HepG2 (cell line): ENCODE measurements at regions not wholly inside any gene's neighbourhood (a gene's known extent, or its start where the extent isn't known, plus 50 kb on each side); places are given as distances from the start of the nearest gene placed in this dataset.

Experiments used
- ATAC-seq: fragments of 200-7000 bp; cut with Tn5 transposase; 3 replicates; pipeline ENCODE4 v1.9.1; 2020; ENCODE audit warnings: mild to moderate bottlenecking, moderate library complexity
- BruUV-seq: library from RNA; stranded (reverse); fragments of 400-500 nt; replicated peaks from 2 replicates; lab custom pipeline; 2021; lab: Mats Ljungman, UMichigan
- CTCF ChIA-PET: fragments of 300-600 bp; formaldehyde crosslinking; extraction: SDS; loops from one replicate; lab custom pipeline; 2021; ENCODE audit warnings: low total read pairs, inconsistent platforms, low intra/inter-chr PET ratio; lab: Yijun Ruan, JAX
- POLR2A ChIA-PET: fragments of 350-600 bp; sonication (Branson Sonifier 250); formaldehyde crosslinking; loops from one replicate; lab custom pipeline; 2020; ENCODE audit warnings: antibody characterized with exemption, inconsistent platforms; lab: Yijun Ruan, JAX
- DNase-seq: peaks from one replicate; pipeline ENCODE4 v3.0.0-alpha.2; 2015; ENCODE audit warnings: low spot score
- FAIRE-seq: peaks from 3 replicates; lab custom pipeline; 2011; peaks lifted over from hg19 to GRCh38; lab: Jason Lieb, UNC
- H2AFZ ChIP-seq: one replicate; pipeline ENCODE4 v1.6.1; 2011; ENCODE audit warnings: low read length, inconsistent platforms
- H3K27ac ChIP-seq: fragments of 300-600 bp; 3 replicates; pipeline ENCODE4 v1.8.0; 2011; ENCODE audit warnings: mixed run types, mild to moderate bottlenecking, mixed read lengths, low read length, inconsistent platforms; ENCODE audit not compliant: insufficient read depth; ENCODE audit errors: extremely low read length
- H3K27me3 ChIP-seq, 2 experiments: fragments of 200-600 bp in 1 of 2; 2 replicates in 1 of 2; 3 replicates in 1 of 2; pipeline versions ENCODE4 v1.6.0 to v1.8.0; 2011; ENCODE audit warnings: low read length in 2 of 2, mild to moderate bottlenecking in 2 of 2, moderate library complexity in 2 of 2, inconsistent platforms in 1 of 2; ENCODE audit not compliant: insufficient read depth in 2 of 2, control insufficient read depth in 1 of 2
- H3K36me3 ChIP-seq, 2 experiments: fragments of 200-600 bp in 1 of 2; replicated peaks in 1 of 2; 2 replicates in 1 of 2; 3 replicates in 1 of 2; pipeline versions ENCODE4 v1.5.1 to v1.8.0; 2011; ENCODE audit warnings: low read length in 2 of 2, inconsistent platforms in 1 of 2; ENCODE audit not compliant: insufficient read depth in 2 of 2, control insufficient read depth in 1 of 2
- H3K4me1 ChIP-seq: 2 replicates; pipeline ENCODE4 v1.5.1; 2012; ENCODE audit warnings: low read length, inconsistent platforms; ENCODE audit not compliant: insufficient read depth
- H3K4me2 ChIP-seq: 2 replicates; pipeline ENCODE4 v1.6.0; 2011; ENCODE audit warnings: low read depth, low read length, inconsistent platforms
- H3K4me3 ChIP-seq, 3 experiments: fragments of 200-600 bp in 1 of 3; sonication (generic), shearing (Covaris generic) in 1 of 3; replicated peaks in 1 of 3; 2 replicates each; pipeline ENCODE4 v1.5.1; 2011 to 2016; ENCODE audit warnings: low read length in 3 of 3, inconsistent platforms in 2 of 3, low read depth in 2 of 3, mild to moderate bottlenecking in 2 of 3, control low read depth in 1 of 3, mixed read lengths in 1 of 3; ENCODE audit not compliant: insufficient read depth in 1 of 3
- H3K79me2 ChIP-seq: one replicate; pipeline ENCODE4 v1.6.1; 2011; ENCODE audit warnings: low read length, inconsistent platforms; ENCODE audit not compliant: insufficient read depth
- H3K9ac ChIP-seq: 2 replicates; pipeline ENCODE4 v1.6.0; 2011; ENCODE audit warnings: mild to moderate bottlenecking, low read depth, low read length, inconsistent platforms; ENCODE audit not compliant: insufficient read depth
- H3K9me3 ChIP-seq: 2 replicates; pipeline ENCODE4 v1.5.1; 2012; ENCODE audit warnings: mild to moderate bottlenecking, low read length
- H4K20me1 ChIP-seq: 2 replicates; pipeline ENCODE4 v1.6.0; 2011; ENCODE audit warnings: inconsistent platforms, mild to moderate bottlenecking, low read length, moderate library complexity; ENCODE audit not compliant: insufficient read depth
- CSRNP2 ChIP-seq: sonication (generic); formaldehyde crosslinking; conservative IDR thresholded peaks from 2 replicates; pipeline ENCODE4 v1.8.0; 2022; ENCODE audit warnings: low read depth, missing genetic modification reagents
- FOXC1 ChIP-seq: sonication (generic); formaldehyde crosslinking; IDR thresholded peaks from 2 replicates; pipeline ENCODE4 v1.8.0; 2022; ENCODE audit warnings: mild to moderate bottlenecking, missing genetic modification reagents, borderline replicate concordance
- KMT2A ChIP-seq: sonication (generic); formaldehyde crosslinking; IDR thresholded peaks from 2 replicates; pipeline ENCODE4 v1.4.0; 2020; ENCODE audit warnings: missing genetic modification reagents
- NR2F6 ChIP-seq, 2 experiments: IDR thresholded peaks; 2 replicates each; pipeline ENCODE4 v1.6.1; 2016; ENCODE audit warnings: antibody characterized with exemption in 1 of 2, mild to moderate bottlenecking in 1 of 2
- POLR2AphosphoS2 ChIP-seq: IDR thresholded peaks from 2 replicates; pipeline ENCODE4 v1.6.1; 2011; ENCODE audit warnings: low read depth, low read length, improper control_type of control experiment
- SOX13 ChIP-seq, 3 experiments: fragments of 450-650 bp in 1 of 3; sonication (generic) in 1 of 3; formaldehyde crosslinking in 1 of 3; IDR thresholded peaks in 2 of 3; conservative IDR thresholded peaks in 1 of 3; 2 replicates each; pipeline versions ENCODE4 v1.5.0 to v1.6.1; 2016 to 2020; ENCODE audit warnings: antibody characterized with exemption in 1 of 3, mild to moderate bottlenecking in 1 of 3, missing compliant biosample characterization in 1 of 3, missing genetic modification reagents in 1 of 3, moderate library complexity in 1 of 3
- SOX6 ChIP-seq, 2 experiments: fragments of 450-650 bp in 1 of 2; sonication (generic) in 1 of 2; formaldehyde crosslinking in 1 of 2; IDR thresholded peaks; 2 replicates each; pipeline versions ENCODE4 v1.4.0 to v1.6.1; 2017 to 2020; ENCODE audit warnings: antibody characterized with exemption in 1 of 2, mild to moderate bottlenecking in 1 of 2, missing genetic modification reagents in 1 of 2
- THAP11 ChIP-seq: IDR thresholded peaks from 2 replicates; pipeline ENCODE4 v1.6.1; 2016; ENCODE audit warnings: missing biosample characterization, missing genetic modification reagents
- TP53 ChIP-seq: sonication (generic); formaldehyde crosslinking; conservative IDR thresholded peaks from 2 replicates; pipeline ENCODE4 v1.4.0; 2020; ENCODE audit warnings: missing genetic modification reagents
- ZNF263 ChIP-seq: sonication (generic); formaldehyde crosslinking; IDR thresholded peaks from 2 replicates; pipeline ENCODE4 v1.4.0; 2020; ENCODE audit warnings: missing genetic modification reagents
- ZNF451 ChIP-seq: sonication (generic); formaldehyde crosslinking; IDR thresholded peaks from 2 replicates; pipeline ENCODE4 v1.5.0; 2020; ENCODE audit warnings: mild to moderate bottlenecking, missing genetic modification reagents
- ZNF577 ChIP-seq: sonication (generic); formaldehyde crosslinking; IDR thresholded peaks from 2 replicates; pipeline ENCODE4 v1.4.0; 2020; ENCODE audit warnings: mild to moderate bottlenecking, low read depth, missing genetic modification reagents, borderline replicate concordance
- ZNF614 ChIP-seq: IDR thresholded peaks from 2 replicates; pipeline ENCODE4 v1.6.1; 2018; ENCODE audit warnings: missing biosample characterization, missing genetic modification reagents, inconsistent platforms, borderline replicate concordance
- ZNF788 ChIP-seq: sonication (generic); formaldehyde crosslinking; IDR thresholded peaks from 2 replicates; pipeline ENCODE4 v1.5.0; 2020; ENCODE audit warnings: mild to moderate bottlenecking, missing genetic modification reagents, borderline replicate concordance
- ZSCAN22 ChIP-seq: sonication (generic); formaldehyde crosslinking; IDR thresholded peaks from 2 replicates; pipeline ENCODE4 v1.4.0; 2020; ENCODE audit warnings: mild to moderate bottlenecking, missing genetic modification reagents
- WGBS: methylation state at CpG from one replicate; pipeline ENCODE4 v1.1.6; 2017; ENCODE audit warnings: low lambda C conversion rate; 5-methylcytosine and 5-hydroxymethylcytosine counted together
- in situ Hi-C: cut with HindIII; loops from 2 replicates; pipeline ENCODE4 v1.10.0; 2017; ENCODE audit warnings: low pct_unique_long_range_greater_than_20kb; ENCODE audit not compliant: extremely low pct_ligation_motif_present
- intact Hi-C: fragments of 100-400 bp; cut with micrococcal nuclease; formaldehyde crosslinking; loops from one replicate; pipeline ENCODE4 v1.10.0; 2022; ENCODE audit not compliant: unreplicated experiment

- intact Hi-C loops (no loop called here), in situ Hi-C loops (no loop called here)
- ATAC-seq (no peak), FAIRE-seq (no peak), DNase-seq (no peak)
- H3K4me3 ChIP-seq, result no peak overlapping the region
- no peak overlapping the region for H2AFZ ChIP-seq
- no peak overlapping the region for H3K27ac ChIP-seq
- POLR2A ChIA-PET, result no interaction called here
- H3K79me2 ChIP-seq, result no peaks in the 10 kb centered on the region
- TF ChIP-seq ZNF614 (CRISPR knock-in tag) (no peak), TP53 (CRISPR knock-in tag) (no peak), SOX6 (IDR thresholded peaks at IDR 0.05) (no peak), SOX6 (CRISPR knock-in tag; IDR thresholded peaks at IDR 0.05) (no peak), THAP11 (no peak)
- 10% methylated on average over 2 of the region's 3 CpGs for WGBS
- H3K4me1 ChIP-seq, result no peaks in the 10 kb centered on the region
- CTCF ChIA-PET, result no interaction called here
- H3K27me3 ChIP-seq, result peaks cover under 1% of the 10 kb centered on the region in 2 experiments; a peak in 3 of 5 replicates
- no peak overlapping the region for H3K4me2 ChIP-seq
- no peaks in the 10 kb centered on the region for H3K36me3 ChIP-seq
- BruUV-seq, result no TSS peak
- H3K9ac ChIP-seq, result no peak overlapping the region
- H4K20me1 ChIP-seq, result no peaks in the 10 kb centered on the region
- peaks cover 23% of the 10 kb centered on the region for H3K9me3 ChIP-seq
These were observed 270.0 kb downstream of the ZWINT start for GRCh38 chr10:56090914-56091540.

GRCh38 chr10:56085406-56086122 is 275.5 kb downstream of the ZWINT start:
- H3K79me2 ChIP-seq, result no peaks in the 10 kb centered on the region
- no peak for TF ChIP-seq FOXC1 (CRISPR knock-in tag)
- no peak for TF ChIP-seq ZNF263 (CRISPR knock-in tag)
- no peak for TF ChIP-seq KMT2A (CRISPR knock-in tag)
- TF ChIP-seq SOX13 (IDR thresholded peaks at IDR 0.05), result no peak
- no peak for TF ChIP-seq SOX13 (CRISPR knock-in tag; conservative IDR thresholded peaks at IDR 0.05 in 1 of 2, IDR thresholded peaks at IDR 0.05 in 1 of 2)
- TF ChIP-seq ZNF451 (CRISPR knock-in tag), result no peak
- TF ChIP-seq POLR2AphosphoS2, result no peak
- TF ChIP-seq ZSCAN22 (CRISPR knock-in tag), result no peak
- TF ChIP-seq NR2F6 (IDR thresholded peaks at IDR 0.05), result no peak
- TF ChIP-seq NR2F6 (CRISPR knock-in tag; IDR thresholded peaks at IDR 0.05), result no peak
- no peak for TF ChIP-seq CSRNP2 (CRISPR knock-in tag)
- TF ChIP-seq ZNF577 (CRISPR knock-in tag), result no peak
- no peak for TF ChIP-seq ZNF788 (CRISPR knock-in tag)

More at GRCh38 chr10:56085406-56086122, 275.5 kb downstream of the ZWINT start:
- POLR2A ChIA-PET, result no interaction called here
- no TSS peak for BruUV-seq
- no peak for DNase-seq
- no peak for FAIRE-seq
- no peaks in the 10 kb centered on the region for H3K4me1 ChIP-seq
- WGBS, result 6% methylated on average over 1 of the region's 1 CpG
- H2AFZ ChIP-seq, result no peak overlapping the region
- no peaks in the 10 kb centered on the region for H4K20me1 ChIP-seq
- CTCF ChIA-PET, result no interaction called here
- no peak overlapping the region for H3K9ac ChIP-seq
- no peaks in the 10 kb centered on the region for H3K36me3 ChIP-seq
- no peak overlapping the region for H3K4me3 ChIP-seq
- intact Hi-C loops (no loop called here), in situ Hi-C loops (no loop called here)
- H3K9me3 ChIP-seq, result peaks cover 7% of the 10 kb centered on the region
- H3K27me3 ChIP-seq, result no peaks in the 10 kb centered on the region
- H3K4me2 ChIP-seq, result no peak overlapping the region
- ATAC-seq, result no peak
- H3K27ac ChIP-seq, result no peak overlapping the region
